Coronary artery (tissue), 2 donors: ENCODE measurements at regions not wholly inside any gene's neighbourhood (a gene's known extent, or its start where the extent isn't known, plus 50 kb on each side); places are given as distances from the start of the nearest gene placed in this dataset.

Experiments
- DNase-seq: peaks from one replicate; pipeline ENCODE4 v3.0.0-alpha.2; 2017; ENCODE audit warnings: low spot score
- H3K27ac ChIP-seq, 2 donors: fragments of 200-600 bp; sonication (generic); one replicate each; pipeline ENCODE4 v1.5.1; 2016 to 2019
- H3K4me3 ChIP-seq: fragments of 200-600 bp; sonication (generic); 2 replicates; pipeline ENCODE4 v1.5.1; 2016; ENCODE audit warnings: mild to moderate bottlenecking, moderate library complexity
- CTCF ChIP-seq: fragments of 200-600 bp; sonication (generic); IDR thresholded peaks from one replicate; pipeline ENCODE4 v1.5.1; 2019; ENCODE audit warnings: antibody characterized with exemption

- H3K27ac ChIP-seq: no peak overlapping the region
- TF ChIP-seq CTCF: no peak
- DNase-seq: no peak
- no peak overlapping the region for H3K4me3 ChIP-seq
Measured at GRCh38 chrX:85591536-85591935, 212.1 kb upstream of the POF1B start.

- Histone ChIP-seq H3K27ac (no peak overlapping the region), H3K4me3 (no peak overlapping the region)
- TF ChIP-seq CTCF: no peak
- DNase-seq: no peak
Measured at GRCh38 chrX:85590638-85591037, 211.2 kb upstream of the POF1B start.

GRCh38 chrX:85573801-85574200, 194.3 kb upstream of the POF1B start:
- DNase-seq: no peak
- Histone ChIP-seq H3K27ac (no peak overlapping the region), H3K4me3 (no peak overlapping the region)
- TF ChIP-seq CTCF: no peak

- no peak for DNase-seq
- Histone ChIP-seq H3K27ac (no peak overlapping the region), H3K4me3 (no peak overlapping the region)
- TF ChIP-seq CTCF: no peak
Measured at GRCh38 chrX:85570496-85570895, 191.0 kb upstream of the POF1B start.

- TF ChIP-seq CTCF: no peak
- DNase-seq: no peak
- H3K4me3 ChIP-seq: no peak overlapping the region
Measured at GRCh38 chrX:85569686-85570085, 190.2 kb upstream of the POF1B start.

GRCh38 chrX:85569096-85569495, 189.6 kb upstream of the POF1B start:
- TF ChIP-seq CTCF: no peak
- H3K4me3 ChIP-seq: no peak overlapping the region
- DNase-seq: no peak
- H3K27ac ChIP-seq: no peak overlapping the region

More at GRCh38 chrX:85569686-85570085, 190.2 kb upstream of the POF1B start:
- H3K27ac ChIP-seq: no peak overlapping the region

- no peak overlapping the region for H3K27ac ChIP-seq
- TF ChIP-seq CTCF: no peak
- H3K4me3 ChIP-seq: no peak overlapping the region
- no peak for DNase-seq
Measured at GRCh38 chrX:85561231-85561630, 181.8 kb upstream of the POF1B start.
